ENCODE measurements at regions not wholly inside any gene's neighbourhood (a gene's known extent, or its start where the extent isn't known, plus 50 kb on each side); places are given as distances from the start of the nearest gene placed in this dataset.
A peak's percentile ranks its signal among the peaks of the same experiment; 100 is the strongest.

DNA sequence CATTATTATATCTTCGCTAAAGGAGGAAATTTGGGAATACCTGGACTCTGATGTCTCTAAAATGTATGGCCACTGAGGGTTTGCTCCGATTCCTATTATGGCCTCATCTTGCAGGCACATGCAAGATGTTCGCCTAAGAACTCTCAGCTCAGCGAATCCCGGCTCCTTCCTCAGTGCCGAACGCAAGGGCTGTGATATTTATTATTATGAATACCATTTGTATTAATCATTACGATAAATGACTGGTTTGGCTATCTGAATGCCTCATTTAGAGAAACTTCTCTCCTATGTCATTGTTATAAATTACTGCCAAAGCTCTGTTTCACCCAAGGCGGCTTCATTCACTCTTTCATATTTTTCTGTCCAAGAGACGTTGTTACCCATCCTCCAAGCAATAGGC is 369.7 kb upstream of the TSHZ3 start:
- DNase-seq, result no peak

GRCh38 chr19:31723101-31723500 is 373.9 kb upstream of the TSHZ3 start:
- no peak for DNase-seq

DNA sequence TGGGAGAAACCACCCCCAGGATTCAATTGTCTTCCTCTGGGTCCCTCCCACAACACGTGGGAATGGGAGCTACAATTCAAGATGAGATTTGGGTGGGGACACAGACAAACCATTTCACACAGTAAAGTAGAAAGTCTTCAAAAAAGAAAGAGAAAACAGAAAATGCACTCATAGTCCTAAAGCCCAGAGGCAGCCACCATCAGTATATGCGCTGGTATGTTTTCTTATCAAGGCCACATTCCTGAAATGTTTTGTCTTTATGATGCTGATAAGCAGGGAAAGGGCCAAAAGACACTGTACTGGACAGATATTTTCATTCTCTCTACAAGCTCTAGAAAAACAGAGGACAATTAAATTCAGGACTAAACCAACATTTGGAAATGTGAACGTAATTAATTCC is 375.8 kb upstream of the TSHZ3 start:
- no peak for DNase-seq

- no peak for DNase-seq
Measured at GRCh38 chr19:31727536-31727935, 378.3 kb upstream of the TSHZ3 start.

DNA sequence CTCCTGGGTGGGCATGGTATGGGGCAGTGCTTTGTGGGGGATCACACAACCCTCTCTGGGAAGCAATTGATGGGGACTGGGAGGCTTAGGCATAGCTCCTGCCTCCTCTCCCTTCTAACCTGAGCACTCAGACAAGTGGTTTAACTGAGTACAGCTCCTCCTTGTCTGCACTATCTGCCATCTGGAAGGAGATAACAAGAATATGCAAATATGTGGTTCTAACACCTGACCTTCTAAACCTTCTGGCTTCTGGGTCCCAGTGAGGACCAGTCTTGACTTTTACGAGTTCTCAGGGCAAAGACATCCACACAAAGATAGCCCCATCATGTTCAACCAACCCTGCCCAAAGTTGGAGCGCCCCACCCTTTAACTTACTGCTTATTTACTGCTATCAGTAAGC is 381.0 kb upstream of the TSHZ3 start:
- no peak for DNase-seq

DNA sequence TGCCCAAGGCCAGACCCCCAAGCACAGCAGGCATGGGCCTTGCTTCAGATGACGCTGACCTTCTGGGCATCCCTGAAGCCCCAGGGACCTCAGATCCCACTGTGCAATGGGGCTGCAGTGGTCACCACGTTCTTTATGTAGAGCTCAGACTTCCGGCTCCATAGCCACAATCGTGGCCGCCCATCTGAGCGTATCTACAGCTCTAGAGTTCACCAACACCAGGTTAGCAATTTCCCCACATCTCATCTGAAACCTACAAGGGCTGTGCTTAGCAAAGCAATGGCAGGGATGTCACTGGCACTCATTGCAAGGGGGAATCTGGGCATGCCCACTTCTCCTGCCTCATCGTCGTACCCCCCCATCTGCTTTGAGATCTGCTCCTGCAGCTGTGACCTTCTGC is 384.4 kb upstream of the TSHZ3 start:
- DNase-seq, result no peak

DNA sequence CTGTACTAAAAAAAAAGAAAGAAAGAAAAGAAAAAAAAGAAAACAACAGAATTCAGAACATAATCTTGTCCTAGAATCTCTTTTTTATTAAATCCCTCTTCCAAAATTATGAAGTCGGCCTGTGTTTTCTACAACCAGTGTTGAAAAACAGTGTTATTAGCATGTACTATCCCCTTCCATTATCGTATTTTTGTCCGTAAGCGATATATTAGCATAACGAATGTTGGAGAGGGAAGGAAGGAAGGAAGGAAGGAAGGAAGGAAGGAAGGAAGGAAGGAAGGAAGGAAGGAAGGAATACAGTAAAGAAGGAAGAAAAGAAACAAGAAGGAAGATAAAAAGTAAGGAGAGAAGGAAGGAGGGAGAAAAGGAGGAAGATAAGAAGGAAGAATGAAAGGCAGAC is 393.0 kb upstream of the TSHZ3 start:
- DNase-seq, result no peak

GRCh38 chr19:31745731-31746130 is 396.5 kb upstream of the TSHZ3 start:
- DNase-seq, result no peak

GRCh38 chr19:31749231-31749630 is 400.0 kb upstream of the TSHZ3 start:
- no peak for DNase-seq

DNA sequence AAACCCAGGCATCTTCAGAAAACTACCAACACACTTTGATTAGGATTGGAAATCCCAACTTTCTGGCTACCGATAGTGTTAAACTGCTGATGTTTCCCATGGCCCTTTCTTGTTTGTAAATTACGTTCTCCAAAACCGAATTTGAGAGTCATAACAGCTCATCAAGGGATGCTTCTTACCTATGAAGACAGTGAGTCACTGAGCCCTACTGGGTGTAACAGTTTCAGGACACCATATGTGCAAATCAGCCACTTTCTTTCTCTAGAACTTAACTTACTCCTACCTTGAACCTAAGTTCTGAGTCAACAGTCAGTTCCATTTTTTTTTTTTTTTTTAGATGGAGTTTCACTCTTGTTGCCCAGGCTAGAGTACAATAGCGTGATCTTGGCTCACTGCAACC is 410.1 kb upstream of the TSHZ3 start:
- no peak for DNase-seq

DNA sequence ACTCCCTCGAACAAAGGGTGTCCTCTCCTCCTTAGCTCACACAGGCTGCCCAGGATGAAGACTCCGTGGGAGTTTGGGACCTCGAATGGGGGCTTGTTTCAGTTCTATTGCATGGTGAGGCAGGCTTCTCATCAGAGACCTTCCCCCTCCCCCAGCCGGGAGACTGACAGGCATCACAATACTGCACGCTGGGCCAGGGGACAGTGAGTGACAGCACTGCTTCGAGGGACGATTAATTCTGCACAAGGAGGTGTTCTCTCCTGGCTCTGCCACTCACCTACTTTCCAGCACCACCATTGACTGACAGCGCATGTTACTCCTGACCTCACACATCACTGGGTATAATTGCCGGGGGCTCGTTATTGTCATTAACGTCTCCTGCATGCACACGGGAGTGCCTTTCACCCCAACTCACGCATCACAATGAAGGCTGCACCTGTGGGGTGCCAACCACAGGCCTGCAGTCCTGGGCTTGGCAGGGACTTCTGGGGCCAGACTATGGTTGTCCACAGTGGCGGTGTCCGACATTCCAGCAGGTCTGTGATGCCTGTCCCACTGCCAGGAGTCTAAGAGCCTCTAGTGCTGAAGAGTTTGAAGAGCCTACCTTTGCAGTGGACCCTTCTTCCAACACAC is 412.2 kb upstream of the TSHZ3 start:
- no peak for DNase-seq

DNA sequence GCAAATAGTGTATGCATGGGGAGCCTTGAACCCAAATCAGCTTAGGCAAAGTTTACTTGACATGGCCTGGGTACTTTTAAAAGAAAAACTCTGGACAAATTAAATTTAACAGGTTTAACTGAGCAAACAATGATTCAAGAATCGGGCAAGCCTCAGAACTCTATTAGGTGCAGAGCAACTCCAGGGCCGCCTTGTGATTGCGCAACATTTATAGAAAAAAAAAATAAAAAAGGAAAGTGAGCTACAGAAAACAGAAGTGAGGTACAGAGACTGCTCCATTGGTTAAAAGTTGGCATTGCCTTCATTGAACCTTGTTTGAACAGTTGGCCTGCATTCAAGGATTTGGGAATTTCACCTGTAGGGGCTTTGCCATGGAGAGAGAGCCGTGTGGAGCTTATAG is 421.0 kb upstream of the TSHZ3 start:
- DNase-seq, result no peak

- peak; percentile 65 for DNase-seq
Measured at GRCh38 chr19:31772915-31773314, 423.7 kb upstream of the TSHZ3 start.

DNA sequence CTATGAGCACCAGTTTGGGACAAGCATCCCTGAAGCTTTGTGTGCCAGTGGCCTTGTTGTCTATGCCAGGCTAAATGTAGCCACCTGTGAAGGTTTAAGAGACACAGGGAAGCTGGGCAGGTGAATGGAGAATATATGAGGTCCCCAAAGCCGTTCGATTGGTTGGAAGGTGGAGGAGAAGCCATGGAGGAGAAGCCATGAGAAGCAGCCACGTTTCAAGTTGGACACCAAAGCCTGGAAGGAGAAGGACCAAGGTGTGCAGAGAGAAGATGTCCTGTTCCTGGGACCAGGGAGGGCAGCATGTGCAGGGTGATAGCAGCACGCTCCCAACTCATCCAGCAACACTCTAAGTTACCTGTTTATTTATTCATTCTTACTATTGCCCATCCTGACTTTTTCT is 432.3 kb upstream of the TSHZ3 start:
- no peak for DNase-seq

- no peak for DNase-seq
Measured at GRCh38 chr19:31783592-31783991, 434.4 kb upstream of the TSHZ3 start.

DNA sequence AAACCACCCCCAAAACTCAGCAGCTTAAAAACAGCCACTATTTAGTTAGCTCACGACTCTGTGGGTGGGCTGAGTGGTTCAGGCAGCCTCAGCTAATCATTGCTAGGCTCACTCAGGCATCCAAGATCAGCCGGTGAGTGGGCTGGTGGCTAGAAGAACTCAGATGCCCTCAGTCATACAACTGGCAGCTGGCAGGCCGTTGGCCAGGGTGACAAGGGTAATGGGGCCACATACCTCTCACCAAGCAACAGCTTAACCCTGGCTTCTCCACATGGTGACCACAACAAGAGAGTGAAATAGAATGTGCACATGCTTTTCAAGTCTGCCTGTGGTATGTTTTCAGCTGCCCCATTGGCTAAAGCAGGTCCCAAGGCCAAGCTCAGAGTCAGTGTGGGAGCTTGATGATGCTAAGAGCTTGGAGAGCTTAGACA is 435.4 kb upstream of the TSHZ3 start:
- DNase-seq, result no peak

- no peak for DNase-seq
Measured at GRCh38 chr19:31801611-31802010, 452.4 kb upstream of the TSHZ3 start.

DNA sequence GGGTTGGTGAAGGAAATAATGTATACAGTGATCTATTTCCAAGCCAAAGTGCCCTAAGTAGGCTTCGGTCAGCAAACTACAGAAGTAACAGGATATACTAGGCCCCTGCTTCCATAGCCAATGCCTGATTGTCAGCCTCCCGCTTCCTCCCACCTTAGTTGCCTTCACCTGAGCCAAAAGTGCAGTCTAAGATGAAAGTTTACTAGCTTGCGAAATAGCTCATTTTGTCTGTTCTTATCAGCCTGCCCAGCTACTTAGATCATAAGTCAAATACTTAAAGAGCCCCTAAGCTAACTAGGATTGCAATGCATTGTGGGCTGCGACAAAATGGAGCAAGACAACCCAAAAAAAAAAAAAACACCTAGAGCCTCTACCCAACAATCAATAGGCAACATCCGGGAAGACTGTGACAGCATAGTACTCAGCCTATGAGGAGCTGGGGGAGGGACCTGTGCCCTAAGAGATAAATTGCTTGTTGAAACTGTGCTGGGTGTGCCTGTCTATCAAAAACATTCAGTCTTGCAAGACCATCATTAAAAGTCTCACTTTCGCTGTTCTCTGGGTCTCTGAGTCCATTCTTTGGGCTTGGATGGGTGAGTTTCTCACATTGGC is 454.7 kb upstream of the TSHZ3 start:
- DNase-seq, result no peak

- DNase-seq, result no peak
Measured at GRCh38 chr19:31804668-31805067, 455.4 kb upstream of the TSHZ3 start.

- no peak for DNase-seq
Measured at GRCh38 chr19:31810536-31811109, 461.4 kb upstream of the TSHZ3 start.

DNA sequence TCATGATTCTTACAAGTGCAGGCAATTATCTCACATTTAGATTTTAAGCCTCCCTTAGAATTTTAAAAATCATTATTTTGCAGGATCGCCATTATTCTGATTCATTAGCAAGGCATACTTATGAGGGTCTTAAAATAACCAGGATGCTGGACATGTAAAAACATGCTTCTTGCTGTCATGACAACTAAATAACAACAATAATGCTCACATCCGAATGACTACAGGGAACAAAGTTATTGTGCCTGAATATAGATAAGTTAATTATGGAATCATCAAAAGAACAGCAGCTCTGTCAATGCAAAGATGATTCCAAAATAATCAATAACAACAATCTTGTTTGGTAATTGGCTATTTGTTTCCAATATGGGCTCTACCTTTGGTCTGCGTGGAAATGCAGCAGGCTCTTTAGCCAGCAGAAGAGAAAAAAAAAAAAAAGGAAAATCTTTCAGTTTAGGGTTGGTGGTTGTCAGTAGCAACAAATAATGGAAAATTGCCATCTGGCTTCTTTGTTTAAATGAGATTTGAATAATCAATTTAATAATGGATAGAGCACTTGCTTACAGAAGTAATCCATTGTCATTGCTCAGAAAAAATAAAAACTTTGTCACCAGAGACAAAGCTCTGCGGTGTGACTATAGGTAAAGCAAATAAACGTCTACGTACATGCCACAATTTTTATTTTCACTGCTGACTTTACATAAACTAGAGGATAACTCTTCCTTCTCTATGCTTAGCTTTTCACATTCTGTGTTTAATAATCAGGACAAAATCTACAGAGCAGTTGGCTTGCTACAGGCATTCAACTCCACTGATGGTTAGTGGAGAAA is 468.9 kb upstream of the TSHZ3 start:
- DNase-seq, result no peak

DNA sequence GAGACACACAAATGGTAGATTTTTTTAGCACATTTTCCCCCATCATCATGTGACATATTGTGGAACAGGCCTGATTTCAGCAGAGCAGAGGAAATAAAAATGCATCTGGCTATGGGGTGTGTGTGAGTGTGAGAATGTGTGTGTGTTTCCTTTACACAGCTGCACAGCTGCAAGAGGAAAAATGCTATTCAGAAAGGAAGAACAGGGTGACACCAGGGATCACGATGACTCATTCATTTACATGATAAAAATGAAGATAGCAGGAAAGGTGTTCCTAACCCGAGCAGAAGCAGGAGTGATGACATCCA is 469.5 kb upstream of the TSHZ3 start:
- DNase-seq, result no peak

DNA sequence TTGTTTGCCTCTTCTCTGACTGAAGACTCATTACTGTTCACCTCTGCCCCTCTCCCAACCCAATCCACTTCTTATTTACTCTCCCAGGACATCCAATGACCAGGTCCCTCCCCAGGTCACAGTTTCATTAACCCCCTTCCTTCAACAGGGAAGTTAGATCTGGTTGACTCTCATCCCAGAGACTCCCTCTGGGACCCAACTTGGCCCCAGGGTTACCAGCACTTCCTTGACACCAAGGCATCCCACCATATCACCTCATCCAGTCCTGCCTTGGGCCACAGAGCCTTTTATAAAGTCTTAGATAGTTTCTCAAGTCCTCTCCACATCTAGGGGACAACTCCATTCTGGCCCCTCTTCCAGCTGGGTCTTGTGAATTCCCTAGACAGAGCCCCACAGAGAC is 470.6 kb upstream of the TSHZ3 start:
- no peak for DNase-seq

GRCh38 chr19:31821346-31821745 is 472.1 kb upstream of the TSHZ3 start:
- peak; percentile 82 for DNase-seq

Measured in islet precursor cell (in vitro differentiated cells).